ENCODE measurements at regions not wholly inside any gene's neighbourhood (a gene's known extent, or its start where the extent isn't known, plus 50 kb on each side); places are given as distances from the start of the nearest gene placed in this dataset.

- DNase-seq (ENCODE audit: low read depth in 4 of 4, low spot score in 3 of 4) = peak in 2 of 4 donors; percentile 31 to 57
These were observed 466.6 kb upstream of the ETAA1 start for GRCh38 chr2:66930339-66931220.

- DNase-seq (ENCODE audit: low read depth in 4 of 4, low spot score in 3 of 4) = no peak
These were observed 458.6 kb upstream of the ETAA1 start for GRCh38 chr2:66938471-66938967.

GRCh38 chr2:66940080-66940479 is 457.1 kb upstream of the ETAA1 start:
- DNase-seq (ENCODE audit: low read depth in 4 of 4, low spot score in 3 of 4) = no peak

GRCh38 chr2:66948234-66948633 is 448.9 kb upstream of the ETAA1 start:
- DNase-seq (ENCODE audit: low read depth in 4 of 4, low spot score in 3 of 4) = no peak

GRCh38 chr2:66957198-66957597 is 439.9 kb upstream of the ETAA1 start:
- DNase-seq (ENCODE audit: low read depth in 4 of 4, low spot score in 3 of 4) = no peak

- no peak for DNase-seq (ENCODE audit: low read depth in 4 of 4, low spot score in 3 of 4)
These were observed 439.5 kb upstream of the ETAA1 start for GRCh38 chr2:66957677-66958076.

- DNase-seq (ENCODE audit: low read depth in 4 of 4, low spot score in 3 of 4) = no peak
These were observed 437.0 kb upstream of the ETAA1 start for GRCh38 chr2:66960161-66960560.

GRCh38 chr2:66962716-66963115 is 434.4 kb upstream of the ETAA1 start:
- no peak for DNase-seq (ENCODE audit: low read depth in 4 of 4, low spot score in 3 of 4)

GRCh38 chr2:66966631-66967030 is 430.5 kb upstream of the ETAA1 start:
- no peak for DNase-seq (ENCODE audit: low read depth in 4 of 4, low spot score in 3 of 4)

GRCh38 chr2:66968946-66969345 is 428.2 kb upstream of the ETAA1 start:
- DNase-seq (ENCODE audit: low read depth in 4 of 4, low spot score in 3 of 4) = no peak

GRCh38 chr2:66981074-66981473 is 416.1 kb upstream of the ETAA1 start:
- no peak for DNase-seq (ENCODE audit: low read depth in 4 of 4, low spot score in 3 of 4)

- no peak for DNase-seq (ENCODE audit: low read depth in 4 of 4, low spot score in 3 of 4)
These were observed 414.4 kb upstream of the ETAA1 start for GRCh38 chr2:66982766-66983165.

GRCh38 chr2:66984864-66985263 is 412.3 kb upstream of the ETAA1 start:
- DNase-seq (ENCODE audit: low read depth in 4 of 4, low spot score in 3 of 4) = no peak

- DNase-seq (ENCODE audit: low read depth in 4 of 4, low spot score in 3 of 4) = no peak
These were observed 411.2 kb upstream of the ETAA1 start for GRCh38 chr2:66985906-66986305.

GRCh38 chr2:66987733-66988132 is 409.4 kb upstream of the ETAA1 start:
- DNase-seq (ENCODE audit: low read depth in 4 of 4, low spot score in 3 of 4) = no peak

- DNase-seq (ENCODE audit: low read depth in 4 of 4, low spot score in 3 of 4) = no peak
These were observed 402.5 kb upstream of the ETAA1 start for GRCh38 chr2:66994654-66995053.

GRCh38 chr2:66995636-66996035 is 401.5 kb upstream of the ETAA1 start:
- DNase-seq (ENCODE audit: low read depth in 4 of 4, low spot score in 3 of 4) = no peak

GRCh38 chr2:67002618-67003371 is 394.3 kb upstream of the ETAA1 start:
- no peak for DNase-seq (ENCODE audit: low read depth in 4 of 4, low spot score in 3 of 4)

GRCh38 chr2:67006373-67006960 is 390.7 kb upstream of the ETAA1 start:
- DNase-seq (ENCODE audit: low read depth in 4 of 4, low spot score in 3 of 4) = no peak

- no peak for DNase-seq (ENCODE audit: low read depth in 4 of 4, low spot score in 3 of 4)
These were observed 389.0 kb upstream of the ETAA1 start for GRCh38 chr2:67008155-67008554.

- DNase-seq (ENCODE audit: low read depth in 4 of 4, low spot score in 3 of 4) = no peak
These were observed 385.0 kb upstream of the ETAA1 start for GRCh38 chr2:67012165-67012564.

Measured in left renal pelvis (tissue), 4 donors.